CD14-positive monocyte (primary cell): ENCODE measurements at regions not wholly inside any gene's neighbourhood (a gene's known extent, or its start where the extent isn't known, plus 50 kb on each side); places are given as distances from the start of the nearest gene placed in this dataset.
"Not testable (repeated sequence)": the region's sequence is repeated elsewhere in the genome, so short reads cannot be mapped to it uniquely, and the experiment has no call there.

Experiments
- DNase-seq, 3 donors: peaks; one replicate each; pipeline ENCODE4 v3.0.0-alpha.2; 2011 to 2022
- H2AFZ ChIP-seq: 2 replicates; pipeline ENCODE4 v1.6.0; 2012; ENCODE audit warnings: mild to moderate bottlenecking, low read depth, low read length, inconsistent platforms; ENCODE audit not compliant: insufficient read depth, poor library complexity, severe bottlenecking
- H3K27ac ChIP-seq, 2 donors: 1 replicate in 1 of 2; 2 replicates in 1 of 2; pipeline ENCODE4 v1.5.1; 2012 to 2013; ENCODE audit warnings: low read length in 2 of 2, control low read depth in 1 of 2, inconsistent platforms in 1 of 2, low read depth in 1 of 2, mild to moderate bottlenecking in 1 of 2
- H3K27me3 ChIP-seq, 2 donors: one replicate each; pipeline versions ENCODE4 v1.6.0 to v1.6.1; 2011 to 2013; ENCODE audit warnings: low read length in 2 of 2; ENCODE audit not compliant: control insufficient read depth in 2 of 2, insufficient read depth in 2 of 2
- H3K36me3 ChIP-seq, 2 donors: replicated peaks in 1 of 2; 1 replicate in 1 of 2; 2 replicates in 1 of 2; pipeline versions ENCODE4 v1.5.1 to v1.6.1; 2012 to 2013; ENCODE audit warnings: low read length in 2 of 2, control low read depth in 1 of 2, inconsistent platforms in 1 of 2, mild to moderate bottlenecking in 1 of 2; ENCODE audit not compliant: insufficient read depth in 2 of 2, control insufficient read depth in 1 of 2
- H3K4me1 ChIP-seq, 2 donors: 1 replicate in 1 of 2; 2 replicates in 1 of 2; pipeline versions ENCODE4 v1.5.1 to v1.6.1; 2012 to 2013; ENCODE audit warnings: low read length in 2 of 2, control low read depth in 1 of 2, inconsistent platforms in 1 of 2, mild to moderate bottlenecking in 1 of 2, moderate library complexity in 1 of 2; ENCODE audit not compliant: insufficient read depth in 2 of 2, control insufficient read depth in 1 of 2
- H3K4me2 ChIP-seq: replicated peaks from 2 replicates; pipeline ENCODE3; 2012; ENCODE audit warnings: low read length, moderate library complexity, mild to moderate bottlenecking; ENCODE audit not compliant: poor library complexity, severe bottlenecking; ENCODE audit errors: extremely low read depth
- H3K4me3 ChIP-seq, 3 experiments: fragments of 200-600 bp in 1 of 3; sonication (generic) in 1 of 3; replicated peaks in 1 of 3; 1 replicate in 2 of 3; 2 replicates in 1 of 3; pipeline ENCODE4 v1.5.1; 2011 to 2013; ENCODE audit warnings: low read length in 3 of 3, mild to moderate bottlenecking in 3 of 3, control low read depth in 2 of 3, low read depth in 2 of 3, inconsistent platforms in 1 of 3, moderate library complexity in 1 of 3
- H3K79me2 ChIP-seq: 2 replicates; pipeline ENCODE4 v1.6.0; 2012; ENCODE audit warnings: mild to moderate bottlenecking, control low read depth, inconsistent platforms, low read length, moderate library complexity; ENCODE audit not compliant: insufficient read depth
- H3K9ac ChIP-seq: 2 replicates; pipeline ENCODE4 v1.6.0; 2017; ENCODE audit warnings: low read length, mild to moderate bottlenecking; ENCODE audit not compliant: insufficient read depth, poor library complexity, severe bottlenecking
- H3K9me3 ChIP-seq, 2 donors: replicated peaks in 1 of 2; 1 replicate in 1 of 2; 2 replicates in 1 of 2; pipeline versions ENCODE4 v1.5.1 to v1.6.1; 2012 to 2013; ENCODE audit warnings: low read length in 2 of 2, control low read depth in 1 of 2; ENCODE audit not compliant: control insufficient read depth in 1 of 2, insufficient read depth in 1 of 2
- H4K20me1 ChIP-seq: 2 replicates; pipeline ENCODE4 v1.6.0; 2012; ENCODE audit warnings: mild to moderate bottlenecking, low read length, control low read depth, moderate library complexity; ENCODE audit not compliant: insufficient read depth
- H3K27ac Mint-ChIP-seq, 7 donors: one replicate each; pipeline ENCODE4 v1.8.0; 2020; ENCODE audit warnings: mild to moderate bottlenecking in 7 of 7, mixed read lengths in 7 of 7, moderate library complexity in 6 of 7, inconsistent platforms in 2 of 7
- H3K27me3 Mint-ChIP-seq, 3 donors: one replicate each; pipeline ENCODE4 v1.8.0; 2021 to 2022; ENCODE audit warnings: low read depth in 3 of 3, mild to moderate bottlenecking in 3 of 3, mixed read lengths in 3 of 3, moderate library complexity in 3 of 3, inconsistent platforms in 1 of 3
- H3K36me3 Mint-ChIP-seq, 2 donors: one replicate each; pipeline ENCODE4 v1.8.0; 2020; ENCODE audit warnings: mixed read lengths in 2 of 2, inconsistent platforms in 1 of 2, mild to moderate bottlenecking in 1 of 2
- H3K4me1 Mint-ChIP-seq: one replicate; pipeline ENCODE4 v1.8.0; 2020; ENCODE audit warnings: mild to moderate bottlenecking, mixed read lengths
- H3K4me3 Mint-ChIP-seq, 2 donors: one replicate each; pipeline ENCODE4 v1.8.0; 2020; ENCODE audit warnings: mild to moderate bottlenecking in 2 of 2, mixed read lengths in 2 of 2, moderate library complexity in 1 of 2
- H3K9me3 Mint-ChIP-seq, 7 donors: one replicate each; pipeline ENCODE4 v1.8.0; 2020 to 2022; ENCODE audit warnings: mixed read lengths in 7 of 7, mild to moderate bottlenecking in 6 of 7, moderate library complexity in 6 of 7, inconsistent platforms in 2 of 7
- WGBS: methylation state at CpG from one replicate; pipeline ENCODE4 v1.1.5; 2013; ENCODE audit warnings: missing lambda C conversion rate; ENCODE audit not compliant: insufficient coverage; 5-methylcytosine and 5-hydroxymethylcytosine counted together
- intact Hi-C, 2 donors: fragments of 100-400 bp; cut with micrococcal nuclease; formaldehyde crosslinking; loops; one replicate each; pipeline versions ENCODE4 v1.15.0 to v1.15.1; 2023

- WGBS, result no CpG with 5 or more reads among the region's 3 CpGs
- not testable (repeated sequence) for H3K27me3 Mint-ChIP-seq
Observed at GRCh38 chr9:41367301-41367700, 178.2 kb upstream of the ZNG1F start.

GRCh38 chr9:41361790-41362189 is 172.7 kb upstream of the ZNG1F start:
- DNase-seq, H3K36me3 Mint-ChIP-seq, H3K4me3 ChIP-seq, H3K27me3 Mint-ChIP-seq, H3K79me2 ChIP-seq, H3K9me3 ChIP-seq, H3K4me3 Mint-ChIP-seq, H2AFZ ChIP-seq, H4K20me1 ChIP-seq, H3K9ac ChIP-seq, H3K4me2 ChIP-seq, H3K4me1 Mint-ChIP-seq, H3K9me3 Mint-ChIP-seq, intact Hi-C loops, H3K36me3 ChIP-seq, H3K27ac ChIP-seq, H3K27ac Mint-ChIP-seq, H3K27me3 ChIP-seq: not testable (repeated sequence)
- no CpG with 5 or more reads among the region's 1 CpG for WGBS
- H3K4me1 ChIP-seq, result peaks cover 8 to 12% of the 10 kb centered on the region in 2 donors

More at GRCh38 chr9:41367301-41367700, 178.2 kb upstream of the ZNG1F start:
- intact Hi-C loops, H3K79me2 ChIP-seq, H3K9ac ChIP-seq, H3K9me3 ChIP-seq, H3K36me3 Mint-ChIP-seq, H3K36me3 ChIP-seq, H4K20me1 ChIP-seq, H3K4me3 ChIP-seq, H3K4me2 ChIP-seq, H3K9me3 Mint-ChIP-seq, H3K4me1 ChIP-seq, H3K27ac ChIP-seq, H3K27me3 ChIP-seq, DNase-seq, H3K4me1 Mint-ChIP-seq, H3K4me3 Mint-ChIP-seq, H2AFZ ChIP-seq: not testable (repeated sequence)
- H3K27ac Mint-ChIP-seq, result peak overlapping the region in 1 of 7 donors; percentile 5

DNA sequence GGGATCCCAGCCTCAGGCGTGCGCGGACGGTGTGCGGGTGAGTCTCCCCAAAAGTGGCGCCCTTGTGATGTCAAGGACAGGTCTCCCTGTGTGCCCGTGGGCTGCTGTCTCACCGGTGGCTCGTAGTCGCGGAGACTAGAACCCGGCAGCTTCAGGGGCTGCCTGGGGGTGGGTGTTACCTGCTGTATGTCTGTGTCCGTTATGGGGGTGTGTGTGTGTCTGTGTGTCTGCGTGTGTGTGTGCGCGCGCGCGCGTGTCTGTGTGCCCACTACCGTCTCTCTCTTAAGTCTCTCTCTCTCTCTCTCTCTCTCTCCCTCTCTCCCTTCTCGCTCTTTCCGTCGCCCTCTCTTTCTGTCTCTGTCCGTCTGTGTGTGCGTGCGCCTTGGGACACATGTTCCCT is 170.0 kb upstream of the ZNG1F start:
- H3K27me3 ChIP-seq, intact Hi-C loops, H3K36me3 Mint-ChIP-seq, H3K79me2 ChIP-seq, H3K9me3 Mint-ChIP-seq, H3K9me3 ChIP-seq, H4K20me1 ChIP-seq, H3K36me3 ChIP-seq: not testable (repeated sequence)
- Histone ChIP-seq H3K4me1 (peaks cover 12 to 16% of the 10 kb centered on the region in 2 donors), H3K9ac (peak overlapping the region; percentile 73), H3K27ac (peak overlapping the region; percentile 80 to 81), H3K4me2 (peak overlapping the region; percentile 36), H2AFZ (peak overlapping the region; percentile 72), H3K4me3 (peak overlapping the region; percentile 55 to 77 (median 71))
- H3K27me3 Mint-ChIP-seq, result peaks cover 0 to 12% (median 1%) of the 10 kb centered on the region in 3 donors
- WGBS, result no CpG with 5 or more reads among the region's 27 CpGs
- peak overlapping the region; percentile 98 for H3K4me3 Mint-ChIP-seq
- H3K27ac Mint-ChIP-seq, result peak overlapping the region; percentile 87 to 97 (median 94)
- H3K4me1 Mint-ChIP-seq, result peaks cover 11% of the 10 kb centered on the region
- DNase-seq, result peak; percentile 1 to 20 (median 15)

GRCh38 chr9:41358682-41359081 is 169.6 kb upstream of the ZNG1F start:
- Mint-ChIP-seq H3K4me1 (peaks cover 11% of the 10 kb centered on the region), H3K27me3 (peaks cover 0 to 12% (median 1%) of the 10 kb centered on the region in 3 donors), H3K4me3 (peak overlapping the region; percentile 98), H3K27ac (peak overlapping the region; percentile 87 to 97 (median 94))
- Histone ChIP-seq H3K27ac (peak overlapping the region; percentile 80 to 81), H3K4me2 (peak overlapping the region; percentile 11), H3K4me1 (peaks cover 12 to 16% of the 10 kb centered on the region in 2 donors), H3K9ac (peak overlapping the region; percentile 73), H3K4me3 (peak overlapping the region; percentile 55 to 77 (median 71)), H2AFZ (peak overlapping the region; percentile 72)
- DNase-seq, result peak; percentile 63 to 78 (median 74)
- intact Hi-C loops, H3K79me2 ChIP-seq, H3K9me3 Mint-ChIP-seq, H3K27me3 ChIP-seq, H4K20me1 ChIP-seq, H3K36me3 Mint-ChIP-seq, H3K36me3 ChIP-seq, H3K9me3 ChIP-seq: not testable (repeated sequence)
- no CpG with 5 or more reads among the region's 40 CpGs for WGBS
